Neuron (in vitro differentiated cells): ENCODE measurements at regions not wholly inside any gene's neighbourhood (a gene's known extent, or its start where the extent isn't known, plus 50 kb on each side); places are given as distances from the start of the nearest gene placed in this dataset.
"Not testable (repeated sequence)": the region's sequence is repeated elsewhere in the genome, so short reads cannot be mapped to it uniquely, and the experiment has no call there.

ENCODE experiments used
- H2AFZ ChIP-seq: one replicate; pipeline ENCODE4 v1.6.1; 2013; ENCODE audit warnings: low read depth, mild to moderate bottlenecking, inconsistent platforms, low read length, moderate library complexity
- H3K27me3 ChIP-seq: one replicate; pipeline ENCODE4 v1.6.1; 2013; ENCODE audit warnings: low read length; ENCODE audit not compliant: insufficient read depth
- H3K36me3 ChIP-seq: one replicate; pipeline ENCODE4 v1.6.1; 2013; ENCODE audit warnings: low read length; ENCODE audit not compliant: insufficient read depth
- H3K4me1 ChIP-seq: one replicate; pipeline ENCODE4 v1.6.1; 2013; ENCODE audit warnings: low read length; ENCODE audit not compliant: insufficient read depth
- H3K4me3 ChIP-seq: 2 replicates; pipeline ENCODE4 v1.5.1; 2013; ENCODE audit warnings: mild to moderate bottlenecking, low read length, moderate library complexity
- H3K9me3 ChIP-seq: one replicate; pipeline ENCODE4 v1.6.1; 2013; ENCODE audit warnings: low read length

- Histone ChIP-seq H3K36me3 (no peaks in the 10 kb centered on the region), H2AFZ (no peak overlapping the region), H3K4me3 (no peak overlapping the region), H3K27me3 (no peaks in the 10 kb centered on the region), H3K4me1 (peaks cover 19% of the 10 kb centered on the region), H3K9me3 (peaks cover 6% of the 10 kb centered on the region)
Observed at GRCh38 chr2:39581866-39582265, 83.9 kb upstream of the TMEM178A start.

- no peaks in the 10 kb centered on the region for H3K27me3 ChIP-seq
- peaks cover 6% of the 10 kb centered on the region for H3K9me3 ChIP-seq
- no peak overlapping the region for H3K4me3 ChIP-seq
- H2AFZ ChIP-seq: no peak overlapping the region
- H3K36me3 ChIP-seq: no peaks in the 10 kb centered on the region
- H3K4me1 ChIP-seq: peaks cover 19% of the 10 kb centered on the region
Observed at GRCh38 chr2:39583213-39583612, 82.5 kb upstream of the TMEM178A start.

GRCh38 chr2:39583781-39584180, 81.9 kb upstream of the TMEM178A start:
- peaks cover 6% of the 10 kb centered on the region for H3K9me3 ChIP-seq
- no peak overlapping the region for H2AFZ ChIP-seq
- H3K4me1 ChIP-seq: peaks cover 19% of the 10 kb centered on the region
- no peak overlapping the region for H3K4me3 ChIP-seq
- no peaks in the 10 kb centered on the region for H3K27me3 ChIP-seq
- no peaks in the 10 kb centered on the region for H3K36me3 ChIP-seq

- Histone ChIP-seq H3K4me3 (no peak overlapping the region), H3K27me3 (no peaks in the 10 kb centered on the region), H3K4me1 (peaks cover 19% of the 10 kb centered on the region), H2AFZ (no peak overlapping the region), H3K9me3 (peaks cover 6% of the 10 kb centered on the region), H3K36me3 (no peaks in the 10 kb centered on the region)
Observed at GRCh38 chr2:39584283-39584965, 81.3 kb upstream of the TMEM178A start.

GRCh38 chr2:39585531-39585930, 80.2 kb upstream of the TMEM178A start:
- not testable (repeated sequence) for H2AFZ ChIP-seq, H3K4me3 ChIP-seq, H3K27me3 ChIP-seq, H3K9me3 ChIP-seq, H3K36me3 ChIP-seq
- peaks cover 19% of the 10 kb centered on the region for H3K4me1 ChIP-seq

- Histone ChIP-seq H3K36me3 (no peaks in the 10 kb centered on the region), H3K27me3 (no peaks in the 10 kb centered on the region), H3K9me3 (no peaks in the 10 kb centered on the region), H2AFZ (no peak overlapping the region), H3K4me1 (peaks cover 19% of the 10 kb centered on the region), H3K4me3 (no peak overlapping the region)
Observed at GRCh38 chr2:39587168-39587567, 78.5 kb upstream of the TMEM178A start.

- Histone ChIP-seq H3K27me3 (no peaks in the 10 kb centered on the region), H3K36me3 (no peaks in the 10 kb centered on the region), H2AFZ (no peak overlapping the region), H3K4me1 (peaks cover 19% of the 10 kb centered on the region), H3K4me3 (no peak overlapping the region), H3K9me3 (no peaks in the 10 kb centered on the region)
Observed at GRCh38 chr2:39587641-39588040, 78.1 kb upstream of the TMEM178A start.

- no peaks in the 10 kb centered on the region for H3K4me1 ChIP-seq
- no peaks in the 10 kb centered on the region for H3K27me3 ChIP-seq
- H2AFZ ChIP-seq: no peak overlapping the region
- H3K9me3 ChIP-seq: no peaks in the 10 kb centered on the region
- H3K36me3 ChIP-seq: no peaks in the 10 kb centered on the region
- no peak overlapping the region for H3K4me3 ChIP-seq
Observed at GRCh38 chr2:39593439-39594393, 72.0 kb upstream of the TMEM178A start.

- Histone ChIP-seq H3K4me1 (no peaks in the 10 kb centered on the region), H3K4me3 (no peak overlapping the region), H3K36me3 (no peaks in the 10 kb centered on the region), H3K27me3 (no peaks in the 10 kb centered on the region), H3K9me3 (no peaks in the 10 kb centered on the region), H2AFZ (no peak overlapping the region)
Observed at GRCh38 chr2:39595116-39595515, 70.6 kb upstream of the TMEM178A start.

- H3K4me1 ChIP-seq: no peaks in the 10 kb centered on the region
- H3K9me3 ChIP-seq: no peaks in the 10 kb centered on the region
- no peak overlapping the region for H3K4me3 ChIP-seq
- H2AFZ ChIP-seq: no peak overlapping the region
- no peaks in the 10 kb centered on the region for H3K27me3 ChIP-seq
- no peaks in the 10 kb centered on the region for H3K36me3 ChIP-seq
Observed at GRCh38 chr2:39597314-39597713, 68.4 kb upstream of the TMEM178A start.

- no peaks in the 10 kb centered on the region for H3K27me3 ChIP-seq
- H3K4me1 ChIP-seq: peaks cover 4% of the 10 kb centered on the region
- H3K36me3 ChIP-seq: no peaks in the 10 kb centered on the region
- H3K4me3 ChIP-seq: no peak overlapping the region
- no peaks in the 10 kb centered on the region for H3K9me3 ChIP-seq
- no peak overlapping the region for H2AFZ ChIP-seq
Observed at GRCh38 chr2:39602616-39603015, 63.1 kb upstream of the TMEM178A start.

- Histone ChIP-seq H3K4me3 (no peak overlapping the region), H3K4me1 (peaks cover 12% of the 10 kb centered on the region), H3K36me3 (no peaks in the 10 kb centered on the region), H3K27me3 (no peaks in the 10 kb centered on the region), H3K9me3 (no peaks in the 10 kb centered on the region), H2AFZ (no peak overlapping the region)
Observed at GRCh38 chr2:39603436-39603835, 62.3 kb upstream of the TMEM178A start.

- Histone ChIP-seq H2AFZ (no peak overlapping the region), H3K4me1 (peaks cover 15% of the 10 kb centered on the region), H3K27me3 (no peaks in the 10 kb centered on the region), H3K4me3 (no peak overlapping the region), H3K36me3 (no peaks in the 10 kb centered on the region), H3K9me3 (no peaks in the 10 kb centered on the region)
Observed at GRCh38 chr2:39604866-39605265, 60.9 kb upstream of the TMEM178A start.
